HepG2 (cell line): ENCODE measurements at regions not wholly inside any gene's neighbourhood (a gene's known extent, or its start where the extent isn't known, plus 50 kb on each side); places are given as distances from the start of the nearest gene placed in this dataset.

Experiments used
- BHLHE40 ChIP-seq: IDR thresholded peaks from 2 replicates; pipeline ENCODE4 v1.6.1; 2011; ENCODE audit warnings: low read length, improper control_type of control experiment
- FOXM1 ChIP-seq: sonication (generic); formaldehyde crosslinking; IDR thresholded peaks from 2 replicates; pipeline ENCODE4 v1.5.0; 2020; ENCODE audit warnings: missing genetic modification reagents
- GATA4 ChIP-seq: sonication (generic); IDR thresholded peaks from 2 replicates; pipeline ENCODE4 v1.6.1; 2016; ENCODE audit warnings: antibody characterized with exemption, low read depth, borderline replicate concordance
- MED13 ChIP-seq: sonication (generic); formaldehyde crosslinking; IDR thresholded peaks from 2 replicates; pipeline ENCODE4 v1.5.0; 2020; ENCODE audit warnings: missing genetic modification reagents
- POLR2AphosphoS5 ChIP-seq: IDR thresholded peaks from 2 replicates; pipeline ENCODE4 v1.6.1; 2012; ENCODE audit warnings: low read depth, low read length
- REPIN1 ChIP-seq: sonication (generic); formaldehyde crosslinking; IDR thresholded peaks from 2 replicates; pipeline ENCODE4 v1.8.0; 2022; ENCODE audit warnings: missing genetic modification reagents, low read depth, mild to moderate bottlenecking, borderline replicate concordance
- RFX5 ChIP-seq: IDR thresholded peaks from 2 replicates; pipeline ENCODE4 v1.6.1; 2011; ENCODE audit warnings: low read depth, low read length, improper control_type of control experiment
- YY1 ChIP-seq: IDR thresholded peaks from 2 replicates; pipeline ENCODE4 v1.6.1; 2011; ENCODE audit warnings: low read length, low read depth, moderate library complexity, mild to moderate bottlenecking; ENCODE audit not compliant: insufficient read depth, insufficient replicate concordance
- ZNF598 ChIP-seq: sonication (generic); formaldehyde crosslinking; IDR thresholded peaks from 2 replicates; pipeline ENCODE4 v1.5.1; 2020; ENCODE audit warnings: mild to moderate bottlenecking, missing genetic modification reagents, borderline replicate concordance
- TF ChIP-seq, protein P1 (sequence below): sonication (generic); formaldehyde crosslinking; IDR thresholded peaks from 2 replicates; pipeline ENCODE4 v1.5.0; 2020; ENCODE audit warnings: mild to moderate bottlenecking, missing genetic modification reagents, moderate library complexity
- TF ChIP-seq, protein P2 (sequence below): sonication (generic); formaldehyde crosslinking; IDR thresholded peaks from 2 replicates; pipeline ENCODE4 v1.4.0; 2020; ENCODE audit warnings: missing genetic modification reagents, borderline replicate concordance
- TF ChIP-seq, protein P3 (sequence below): fragments of 450-650 bp; IDR thresholded peaks from 2 replicates; pipeline ENCODE4 v1.6.1; 2016

DNA sequence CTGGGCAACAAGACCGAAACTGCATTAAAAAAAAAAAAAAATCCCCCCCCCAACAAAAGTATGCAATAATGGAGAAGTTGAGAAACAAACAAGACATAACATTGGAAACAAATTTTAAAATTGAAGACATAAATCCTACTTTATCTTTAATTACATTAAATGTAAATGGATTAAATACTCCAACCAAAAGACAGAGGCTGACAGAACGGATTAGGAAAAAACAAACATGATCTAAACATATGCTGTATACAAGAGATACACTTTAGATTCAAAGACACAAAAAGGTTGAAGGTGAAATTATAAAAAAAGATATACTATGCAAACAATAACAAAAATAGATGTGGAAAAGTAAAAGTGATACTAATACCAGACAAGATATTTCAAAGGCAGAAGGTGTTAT lies 350.8 kb upstream of the RGPD4 start:
- no peak for TF ChIP-seq POLR2AphosphoS5
- TF ChIP-seq, protein P1, sequence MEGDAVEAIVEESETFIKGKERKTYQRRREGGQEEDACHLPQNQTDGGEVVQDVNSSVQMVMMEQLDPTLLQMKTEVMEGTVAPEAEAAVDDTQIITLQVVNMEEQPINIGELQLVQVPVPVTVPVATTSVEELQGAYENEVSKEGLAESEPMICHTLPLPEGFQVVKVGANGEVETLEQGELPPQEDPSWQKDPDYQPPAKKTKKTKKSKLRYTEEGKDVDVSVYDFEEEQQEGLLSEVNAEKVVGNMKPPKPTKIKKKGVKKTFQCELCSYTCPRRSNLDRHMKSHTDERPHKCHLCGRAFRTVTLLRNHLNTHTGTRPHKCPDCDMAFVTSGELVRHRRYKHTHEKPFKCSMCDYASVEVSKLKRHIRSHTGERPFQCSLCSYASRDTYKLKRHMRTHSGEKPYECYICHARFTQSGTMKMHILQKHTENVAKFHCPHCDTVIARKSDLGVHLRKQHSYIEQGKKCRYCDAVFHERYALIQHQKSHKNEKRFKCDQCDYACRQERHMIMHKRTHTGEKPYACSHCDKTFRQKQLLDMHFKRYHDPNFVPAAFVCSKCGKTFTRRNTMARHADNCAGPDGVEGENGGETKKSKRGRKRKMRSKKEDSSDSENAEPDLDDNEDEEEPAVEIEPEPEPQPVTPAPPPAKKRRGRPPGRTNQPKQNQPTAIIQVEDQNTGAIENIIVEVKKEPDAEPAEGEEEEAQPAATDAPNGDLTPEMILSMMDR (CRISPR knock-in tag): no peak
- no peak for TF ChIP-seq GATA4
- no peak for TF ChIP-seq YY1
- TF ChIP-seq, protein P2, sequence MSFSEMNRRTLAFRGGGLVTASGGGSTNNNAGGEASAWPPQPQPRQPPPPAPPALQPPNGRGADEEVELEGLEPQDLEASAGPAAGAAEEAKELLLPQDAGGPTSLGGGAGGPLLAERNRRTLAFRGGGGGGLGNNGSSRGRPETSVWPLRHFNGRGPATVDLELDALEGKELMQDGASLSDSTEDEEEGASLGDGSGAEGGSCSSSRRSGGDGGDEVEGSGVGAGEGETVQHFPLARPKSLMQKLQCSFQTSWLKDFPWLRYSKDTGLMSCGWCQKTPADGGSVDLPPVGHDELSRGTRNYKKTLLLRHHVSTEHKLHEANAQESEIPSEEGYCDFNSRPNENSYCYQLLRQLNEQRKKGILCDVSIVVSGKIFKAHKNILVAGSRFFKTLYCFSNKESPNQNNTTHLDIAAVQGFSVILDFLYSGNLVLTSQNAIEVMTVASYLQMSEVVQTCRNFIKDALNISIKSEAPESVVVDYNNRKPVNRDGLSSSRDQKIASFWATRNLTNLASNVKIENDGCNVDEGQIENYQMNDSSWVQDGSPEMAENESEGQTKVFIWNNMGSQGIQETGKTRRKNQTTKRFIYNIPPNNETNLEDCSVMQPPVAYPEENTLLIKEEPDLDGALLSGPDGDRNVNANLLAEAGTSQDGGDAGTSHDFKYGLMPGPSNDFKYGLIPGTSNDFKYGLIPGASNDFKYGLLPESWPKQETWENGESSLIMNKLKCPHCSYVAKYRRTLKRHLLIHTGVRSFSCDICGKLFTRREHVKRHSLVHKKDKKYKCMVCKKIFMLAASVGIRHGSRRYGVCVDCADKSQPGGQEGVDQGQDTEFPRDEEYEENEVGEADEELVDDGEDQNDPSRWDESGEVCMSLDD (CRISPR knock-in tag): no peak
- no peak for TF ChIP-seq ZNF598 (CRISPR knock-in tag)
- TF ChIP-seq MED13 (CRISPR knock-in tag): no peak
- no peak for TF ChIP-seq BHLHE40
- TF ChIP-seq FOXM1 (CRISPR knock-in tag): no peak
- TF ChIP-seq RFX5: no peak
- TF ChIP-seq REPIN1 (CRISPR knock-in tag): no peak
- TF ChIP-seq, protein P3, sequence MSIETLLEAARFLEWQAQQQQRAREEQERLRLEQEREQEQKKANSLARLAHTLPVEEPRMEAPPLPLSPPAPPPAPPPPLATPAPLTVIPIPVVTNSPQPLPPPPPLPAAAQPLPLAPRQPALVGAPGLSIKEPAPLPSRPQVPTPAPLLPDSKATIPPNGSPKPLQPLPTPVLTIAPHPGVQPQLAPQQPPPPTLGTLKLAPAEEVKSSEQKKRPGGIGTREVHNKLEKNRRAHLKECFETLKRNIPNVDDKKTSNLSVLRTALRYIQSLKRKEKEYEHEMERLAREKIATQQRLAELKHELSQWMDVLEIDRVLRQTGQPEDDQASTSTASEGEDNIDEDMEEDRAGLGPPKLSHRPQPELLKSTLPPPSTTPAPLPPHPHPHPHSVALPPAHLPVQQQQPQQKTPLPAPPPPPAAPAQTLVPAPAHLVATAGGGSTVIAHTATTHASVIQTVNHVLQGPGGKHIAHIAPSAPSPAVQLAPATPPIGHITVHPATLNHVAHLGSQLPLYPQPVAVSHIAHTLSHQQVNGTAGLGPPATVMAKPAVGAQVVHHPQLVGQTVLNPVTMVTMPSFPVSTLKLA: no peak
